ENCODE measurements at regions not wholly inside any gene's neighbourhood (a gene's known extent, or its start where the extent isn't known, plus 50 kb on each side); places are given as distances from the start of the nearest gene placed in this dataset.

DNA sequence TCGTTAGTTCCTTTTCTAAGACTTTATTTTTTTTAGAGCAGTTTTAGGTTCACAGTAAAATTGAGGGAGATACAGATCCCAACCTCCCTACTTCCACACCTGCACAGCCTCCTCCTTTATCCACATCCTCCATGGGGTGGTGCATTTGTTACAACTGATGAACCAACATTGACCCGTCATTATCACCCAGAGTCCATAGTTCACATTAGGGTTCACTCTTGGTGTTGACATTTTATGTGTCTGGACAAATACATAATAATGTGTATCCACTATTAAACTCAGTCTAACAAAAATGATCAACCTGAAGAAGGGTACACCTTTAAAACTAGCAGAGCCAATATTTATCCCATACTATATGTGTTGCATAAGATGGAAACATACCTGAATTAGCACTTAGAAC is 130.4 kb upstream of the CCDC28A start:
- H3K4me3 Mint-ChIP-seq, result no peak overlapping the region; the same call in 2 of the 3 replicates
- Histone ChIP-seq H3K36me3 (ENCODE audit: insufficient read depth) (no peaks in the 10 kb centered on the region), H3F3A (replicated peaks; ENCODE audit: low read depth) (no peaks in the 10 kb centered on the region), H3K4me2 (no peak overlapping the region), H3K79me2 (replicated peaks; ENCODE audit: insufficient read depth) (peaks cover 7% of the 10 kb centered on the region; the same call in 1 of the 2 replicates), H3K4me3 (no peak overlapping the region), H2AFZ (no peak overlapping the region), H4K20me1 (replicated peaks; ENCODE audit: insufficient read depth) (no peaks in the 10 kb centered on the region), H3K9me2 (ENCODE audit: insufficient read depth) (no peaks in the 10 kb centered on the region), H3K4me1 (ENCODE audit: insufficient read depth) (peaks cover 8% of the 10 kb centered on the region; the same call in 1 of the 2 replicates), H3K27me3 (ENCODE audit: insufficient read depth) (no peaks in the 10 kb centered on the region), H3K27ac (ENCODE audit: low read depth) (no peak overlapping the region)
- H3K27ac Mint-ChIP-seq, result no peak overlapping the region
- H3K27me3 Mint-ChIP-seq (ENCODE audit: insufficient read depth, low read depth, poor library complexity), result peaks cover 2% of the 10 kb centered on the region
- H3K36me3 Mint-ChIP-seq (ENCODE audit: low read depth), result no peaks in the 10 kb centered on the region
- no peaks in the 10 kb centered on the region for H3K9me3 Mint-ChIP-seq
- peaks cover 6% of the 10 kb centered on the region for H3K4me1 Mint-ChIP-seq
- ATAC-seq (no peak), DNase-seq (ENCODE audit: low spot score) (no peak)
- TF ChIP-seq, protein P1, sequence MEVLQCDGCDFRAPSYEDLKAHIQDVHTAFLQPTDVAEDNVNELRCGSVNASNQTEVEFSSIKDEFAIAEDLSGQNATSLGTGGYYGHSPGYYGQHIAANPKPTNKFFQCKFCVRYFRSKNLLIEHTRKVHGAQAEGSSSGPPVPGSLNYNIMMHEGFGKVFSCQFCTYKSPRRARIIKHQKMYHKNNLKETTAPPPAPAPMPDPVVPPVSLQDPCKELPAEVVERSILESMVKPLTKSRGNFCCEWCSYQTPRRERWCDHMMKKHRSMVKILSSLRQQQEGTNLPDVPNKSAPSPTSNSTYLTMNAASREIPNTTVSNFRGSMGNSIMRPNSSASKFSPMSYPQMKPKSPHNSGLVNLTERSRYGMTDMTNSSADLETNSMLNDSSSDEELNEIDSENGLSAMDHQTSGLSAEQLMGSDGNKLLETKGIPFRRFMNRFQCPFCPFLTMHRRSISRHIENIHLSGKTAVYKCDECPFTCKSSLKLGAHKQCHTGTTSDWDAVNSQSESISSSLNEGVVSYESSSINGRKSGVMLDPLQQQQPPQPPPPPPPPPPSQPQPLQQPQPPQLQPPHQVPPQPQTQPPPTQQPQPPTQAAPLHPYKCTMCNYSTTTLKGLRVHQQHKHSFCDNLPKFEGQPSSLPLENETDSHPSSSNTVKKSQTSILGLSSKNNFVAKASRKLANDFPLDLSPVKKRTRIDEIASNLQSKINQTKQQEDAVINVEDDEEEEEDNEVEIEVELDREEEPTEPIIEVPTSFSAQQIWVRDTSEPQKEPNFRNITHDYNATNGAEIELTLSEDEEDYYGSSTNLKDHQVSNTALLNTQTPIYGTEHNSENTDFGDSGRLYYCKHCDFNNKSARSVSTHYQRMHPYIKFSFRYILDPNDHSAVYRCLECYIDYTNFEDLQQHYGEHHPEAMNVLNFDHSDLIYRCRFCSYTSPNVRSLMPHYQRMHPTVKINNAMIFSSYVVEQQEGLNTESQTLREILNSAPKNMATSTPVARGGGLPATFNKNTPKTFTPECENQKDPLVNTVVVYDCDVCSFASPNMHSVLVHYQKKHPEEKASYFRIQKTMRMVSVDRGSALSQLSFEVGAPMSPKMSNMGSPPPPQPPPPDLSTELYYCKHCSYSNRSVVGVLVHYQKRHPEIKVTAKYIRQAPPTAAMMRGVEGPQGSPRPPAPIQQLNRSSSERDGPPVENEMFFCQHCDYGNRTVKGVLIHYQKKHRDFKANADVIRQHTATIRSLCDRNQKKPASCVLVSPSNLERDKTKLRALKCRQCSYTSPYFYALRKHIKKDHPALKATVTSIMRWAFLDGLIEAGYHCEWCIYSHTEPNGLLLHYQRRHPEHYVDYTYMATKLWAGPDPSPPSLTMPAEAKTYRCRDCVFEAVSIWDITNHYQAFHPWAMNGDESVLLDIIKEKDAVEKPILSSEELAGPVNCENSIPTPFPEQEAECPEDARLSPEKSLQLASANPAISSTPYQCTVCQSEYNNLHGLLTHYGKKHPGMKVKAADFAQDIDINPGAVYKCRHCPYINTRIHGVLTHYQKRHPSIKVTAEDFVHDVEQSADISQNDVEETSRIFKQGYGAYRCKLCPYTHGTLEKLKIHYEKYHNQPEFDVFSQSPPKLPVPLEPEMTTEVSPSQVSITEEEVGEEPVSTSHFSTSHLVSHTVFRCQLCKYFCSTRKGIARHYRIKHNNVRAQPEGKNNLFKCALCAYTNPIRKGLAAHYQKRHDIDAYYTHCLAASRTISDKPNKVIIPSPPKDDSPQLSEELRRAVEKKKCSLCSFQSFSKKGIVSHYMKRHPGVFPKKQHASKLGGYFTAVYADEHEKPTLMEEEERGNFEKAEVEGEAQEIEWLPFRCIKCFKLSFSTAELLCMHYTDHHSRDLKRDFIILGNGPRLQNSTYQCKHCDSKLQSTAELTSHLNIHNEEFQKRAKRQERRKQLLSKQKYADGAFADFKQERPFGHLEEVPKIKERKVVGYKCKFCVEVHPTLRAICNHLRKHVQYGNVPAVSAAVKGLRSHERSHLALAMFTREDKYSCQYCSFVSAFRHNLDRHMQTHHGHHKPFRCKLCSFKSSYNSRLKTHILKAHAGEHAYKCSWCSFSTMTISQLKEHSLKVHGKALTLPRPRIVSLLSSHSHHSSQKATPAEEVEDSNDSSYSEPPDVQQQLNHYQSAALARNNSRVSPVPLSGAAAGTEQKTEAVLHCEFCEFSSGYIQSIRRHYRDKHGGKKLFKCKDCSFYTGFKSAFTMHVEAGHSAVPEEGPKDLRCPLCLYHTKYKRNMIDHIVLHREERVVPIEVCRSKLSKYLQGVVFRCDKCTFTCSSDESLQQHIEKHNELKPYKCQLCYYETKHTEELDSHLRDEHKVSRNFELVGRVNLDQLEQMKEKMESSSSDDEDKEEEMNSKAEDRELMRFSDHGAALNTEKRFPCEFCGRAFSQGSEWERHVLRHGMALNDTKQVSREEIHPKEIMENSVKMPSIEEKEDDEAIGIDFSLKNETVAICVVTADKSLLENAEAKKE (CRISPR knock-in tag; IDR thresholded peaks at IDR 0.05), result no peak
- TF ChIP-seq STAT1 (IDR thresholded peaks at IDR 0.05; ENCODE audit: unreplicated experiment) (no peak), ZNF331 (CRISPR knock-in tag; IDR thresholded peaks at IDR 0.05; ENCODE audit: low read depth) (no peak), EZH2phosphoT487 (IDR thresholded peaks at IDR 0.05; ENCODE audit: unreplicated experiment) (no peak), CREB1 (CRISPR knock-in tag; IDR thresholded peaks at IDR 0.05; ENCODE audit: low read depth) (no peak), ZNF114 (CRISPR knock-in tag; IDR thresholded peaks at IDR 0.05) (no peak), POLR2AphosphoS5 (IDR thresholded peaks at IDR 0.05; ENCODE audit: low read depth) (no peak), JUNB (IDR thresholded peaks at IDR 0.05; ENCODE audit: unreplicated experiment) (no peak), EZH2 (IDR thresholded peaks at IDR 0.05; ENCODE audit: low read depth, unreplicated experiment) (no peak)
- TF ChIP-seq, protein P2, sequence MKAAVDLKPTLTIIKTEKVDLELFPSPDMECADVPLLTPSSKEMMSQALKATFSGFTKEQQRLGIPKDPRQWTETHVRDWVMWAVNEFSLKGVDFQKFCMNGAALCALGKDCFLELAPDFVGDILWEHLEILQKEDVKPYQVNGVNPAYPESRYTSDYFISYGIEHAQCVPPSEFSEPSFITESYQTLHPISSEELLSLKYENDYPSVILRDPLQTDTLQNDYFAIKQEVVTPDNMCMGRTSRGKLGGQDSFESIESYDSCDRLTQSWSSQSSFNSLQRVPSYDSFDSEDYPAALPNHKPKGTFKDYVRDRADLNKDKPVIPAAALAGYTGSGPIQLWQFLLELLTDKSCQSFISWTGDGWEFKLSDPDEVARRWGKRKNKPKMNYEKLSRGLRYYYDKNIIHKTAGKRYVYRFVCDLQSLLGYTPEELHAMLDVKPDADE (IDR thresholded peaks at IDR 0.05), result no peak
- TF ChIP-seq, protein P3, sequence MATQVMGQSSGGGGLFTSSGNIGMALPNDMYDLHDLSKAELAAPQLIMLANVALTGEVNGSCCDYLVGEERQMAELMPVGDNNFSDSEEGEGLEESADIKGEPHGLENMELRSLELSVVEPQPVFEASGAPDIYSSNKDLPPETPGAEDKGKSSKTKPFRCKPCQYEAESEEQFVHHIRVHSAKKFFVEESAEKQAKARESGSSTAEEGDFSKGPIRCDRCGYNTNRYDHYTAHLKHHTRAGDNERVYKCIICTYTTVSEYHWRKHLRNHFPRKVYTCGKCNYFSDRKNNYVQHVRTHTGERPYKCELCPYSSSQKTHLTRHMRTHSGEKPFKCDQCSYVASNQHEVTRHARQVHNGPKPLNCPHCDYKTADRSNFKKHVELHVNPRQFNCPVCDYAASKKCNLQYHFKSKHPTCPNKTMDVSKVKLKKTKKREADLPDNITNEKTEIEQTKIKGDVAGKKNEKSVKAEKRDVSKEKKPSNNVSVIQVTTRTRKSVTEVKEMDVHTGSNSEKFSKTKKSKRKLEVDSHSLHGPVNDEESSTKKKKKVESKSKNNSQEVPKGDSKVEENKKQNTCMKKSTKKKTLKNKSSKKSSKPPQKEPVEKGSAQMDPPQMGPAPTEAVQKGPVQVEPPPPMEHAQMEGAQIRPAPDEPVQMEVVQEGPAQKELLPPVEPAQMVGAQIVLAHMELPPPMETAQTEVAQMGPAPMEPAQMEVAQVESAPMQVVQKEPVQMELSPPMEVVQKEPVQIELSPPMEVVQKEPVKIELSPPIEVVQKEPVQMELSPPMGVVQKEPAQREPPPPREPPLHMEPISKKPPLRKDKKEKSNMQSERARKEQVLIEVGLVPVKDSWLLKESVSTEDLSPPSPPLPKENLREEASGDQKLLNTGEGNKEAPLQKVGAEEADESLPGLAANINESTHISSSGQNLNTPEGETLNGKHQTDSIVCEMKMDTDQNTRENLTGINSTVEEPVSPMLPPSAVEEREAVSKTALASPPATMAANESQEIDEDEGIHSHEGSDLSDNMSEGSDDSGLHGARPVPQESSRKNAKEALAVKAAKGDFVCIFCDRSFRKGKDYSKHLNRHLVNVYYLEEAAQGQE (IDR thresholded peaks at IDR 0.05; ENCODE audit: unreplicated experiment), result no peak
- TF ChIP-seq, protein P4, sequence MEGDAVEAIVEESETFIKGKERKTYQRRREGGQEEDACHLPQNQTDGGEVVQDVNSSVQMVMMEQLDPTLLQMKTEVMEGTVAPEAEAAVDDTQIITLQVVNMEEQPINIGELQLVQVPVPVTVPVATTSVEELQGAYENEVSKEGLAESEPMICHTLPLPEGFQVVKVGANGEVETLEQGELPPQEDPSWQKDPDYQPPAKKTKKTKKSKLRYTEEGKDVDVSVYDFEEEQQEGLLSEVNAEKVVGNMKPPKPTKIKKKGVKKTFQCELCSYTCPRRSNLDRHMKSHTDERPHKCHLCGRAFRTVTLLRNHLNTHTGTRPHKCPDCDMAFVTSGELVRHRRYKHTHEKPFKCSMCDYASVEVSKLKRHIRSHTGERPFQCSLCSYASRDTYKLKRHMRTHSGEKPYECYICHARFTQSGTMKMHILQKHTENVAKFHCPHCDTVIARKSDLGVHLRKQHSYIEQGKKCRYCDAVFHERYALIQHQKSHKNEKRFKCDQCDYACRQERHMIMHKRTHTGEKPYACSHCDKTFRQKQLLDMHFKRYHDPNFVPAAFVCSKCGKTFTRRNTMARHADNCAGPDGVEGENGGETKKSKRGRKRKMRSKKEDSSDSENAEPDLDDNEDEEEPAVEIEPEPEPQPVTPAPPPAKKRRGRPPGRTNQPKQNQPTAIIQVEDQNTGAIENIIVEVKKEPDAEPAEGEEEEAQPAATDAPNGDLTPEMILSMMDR (conservative IDR thresholded peaks at IDR 0.05; ENCODE audit: low read depth in 2 of 2), result no peak

Measured in GM23338 (cell line).